Neuronal stem cell (in vitro differentiated cells): ENCODE measurements at regions not wholly inside any gene's neighbourhood (a gene's known extent, or its start where the extent isn't known, plus 50 kb on each side); places are given as distances from the start of the nearest gene placed in this dataset.

ENCODE experiments used
- DNase-seq: peaks from one replicate; pipeline ENCODE4 v3.0.0-alpha.2; 2013; ENCODE audit warnings: low spot score
- H2AFZ ChIP-seq: one replicate; pipeline ENCODE4 v1.6.1; 2013; ENCODE audit warnings: mild to moderate bottlenecking, low read length, inconsistent platforms
- H2AK5ac ChIP-seq: 2 replicates; pipeline ENCODE4 v1.6.1; 2013; ENCODE audit warnings: low read depth, mild to moderate bottlenecking, inconsistent platforms, low read length, moderate library complexity, mixed read lengths
- H2BK120ac ChIP-seq: 2 replicates; pipeline ENCODE4 v1.6.1; 2013; ENCODE audit warnings: low read depth, mild to moderate bottlenecking, inconsistent platforms, low read length, moderate library complexity, mixed read lengths
- H2BK12ac ChIP-seq: one replicate; pipeline ENCODE4 v1.6.1; 2013; ENCODE audit warnings: low read length, inconsistent platforms
- H2BK15ac ChIP-seq: 2 replicates; pipeline ENCODE4 v1.6.1; 2013; ENCODE audit warnings: mild to moderate bottlenecking, low read length, inconsistent platforms, mixed read lengths
- H2BK5ac ChIP-seq: one replicate; pipeline ENCODE4 v1.6.1; 2013; ENCODE audit warnings: inconsistent platforms, mild to moderate bottlenecking, low read length, moderate library complexity
- H3K14ac ChIP-seq: one replicate; pipeline ENCODE4 v1.6.1; 2013; ENCODE audit warnings: low read length, inconsistent platforms
- H3K18ac ChIP-seq: 2 replicates; pipeline ENCODE4 v1.6.1; 2013; ENCODE audit warnings: low read length, inconsistent platforms
- H3K23ac ChIP-seq: 2 replicates; pipeline ENCODE4 v1.6.1; 2013; ENCODE audit warnings: low read depth, mild to moderate bottlenecking, mixed read lengths, low read length, inconsistent platforms; ENCODE audit not compliant: poor library complexity
- H3K27ac ChIP-seq: replicated peaks from 3 replicates; pipeline ENCODE4 v1.5.1; 2013; ENCODE audit warnings: low read length, inconsistent platforms
- H3K27me3 ChIP-seq, 3 experiments: 2 replicates each; pipeline ENCODE4 v1.6.1; 2013; ENCODE audit warnings: low read length in 3 of 3, mild to moderate bottlenecking in 2 of 3, inconsistent platforms in 1 of 3, low read depth in 1 of 3, mixed read lengths in 1 of 3, moderate library complexity in 1 of 3; ENCODE audit not compliant: control insufficient read depth in 3 of 3, insufficient read depth in 3 of 3
- H3K36me3 ChIP-seq, 2 donors: replicated peaks in 1 of 2; 2 replicates each; pipeline ENCODE4 v1.6.1; 2013; ENCODE audit warnings: low read length in 2 of 2; ENCODE audit not compliant: control insufficient read depth in 2 of 2, insufficient read depth in 2 of 2
- H3K4ac ChIP-seq: 2 replicates; pipeline ENCODE4 v1.6.1; 2013; ENCODE audit warnings: inconsistent platforms, mild to moderate bottlenecking, low read length, moderate library complexity
- H3K4me1 ChIP-seq, 2 donors: 1 replicate in 1 of 2; 2 replicates in 1 of 2; pipeline ENCODE4 v1.6.1; 2013; ENCODE audit warnings: low read length in 2 of 2, low read depth in 1 of 2; ENCODE audit not compliant: control insufficient read depth in 2 of 2, insufficient read depth in 1 of 2
- H3K4me2 ChIP-seq: one replicate; pipeline ENCODE4 v1.6.1; 2013; ENCODE audit warnings: mild to moderate bottlenecking, low read length, inconsistent platforms; ENCODE audit not compliant: insufficient read depth, poor library complexity, severe bottlenecking
- H3K4me3 ChIP-seq, 2 donors: 2 replicates each; pipeline ENCODE4 v1.5.1; 2013; ENCODE audit warnings: low read length in 2 of 2, mild to moderate bottlenecking in 2 of 2, inconsistent platforms in 1 of 2, moderate library complexity in 1 of 2
- H3K79me1 ChIP-seq: one replicate; pipeline ENCODE4 v1.6.1; 2013; ENCODE audit warnings: low read depth, mild to moderate bottlenecking, inconsistent platforms, low read length, moderate library complexity
- H3K9ac ChIP-seq: one replicate; pipeline ENCODE4 v1.6.1; 2013; ENCODE audit warnings: mild to moderate bottlenecking, low read depth, low read length, inconsistent platforms; ENCODE audit not compliant: poor library complexity
- H3K9me3 ChIP-seq, 2 donors: replicated peaks in 1 of 2; 2 replicates each; pipeline versions ENCODE3 to v1.6.1; 2013; ENCODE audit warnings: low read length in 2 of 2, mild to moderate bottlenecking in 2 of 2, inconsistent platforms in 1 of 2, low read depth in 1 of 2, mixed read lengths in 1 of 2, moderate library complexity in 1 of 2; ENCODE audit not compliant: control insufficient read depth in 2 of 2, insufficient read depth in 1 of 2
- H4K8ac ChIP-seq: one replicate; pipeline ENCODE4 v1.6.1; 2013; ENCODE audit warnings: low read depth, mild to moderate bottlenecking, inconsistent platforms, low read length, moderate library complexity
- H4K91ac ChIP-seq: one replicate; pipeline ENCODE4 v1.6.1; 2013; ENCODE audit warnings: low read length, low read depth, mild to moderate bottlenecking, inconsistent platforms; ENCODE audit not compliant: poor library complexity
- WGBS, 2 donors: extraction: QIAGEN DNeasy Blood & Tissue Kit; methylation state at CpG; one replicate each; pipeline ENCODE4 v1.1.7; 2013; ENCODE audit warnings: missing lambda C conversion rate in 2 of 2, mixed read lengths in 1 of 2; ENCODE audit not compliant: insufficient read length in 2 of 2, insufficient replicate concordance in 1 of 2; ENCODE audit errors: extremely low coverage in 2 of 2; 5-methylcytosine and 5-hydroxymethylcytosine counted together

GRCh38 chr1:238006779-238007178 lies 116.1 kb upstream of the ZP4 start:
- no peak overlapping the region for H2BK5ac ChIP-seq
- no peak overlapping the region for H3K18ac ChIP-seq
- H2AK5ac ChIP-seq = no peak overlapping the region
- no peak overlapping the region for H2BK15ac ChIP-seq
- H3K4me1 ChIP-seq = no peaks in the 10 kb centered on the region
- DNase-seq = no peak
- H3K9me3 ChIP-seq = no peaks in the 10 kb centered on the region
- no peaks in the 10 kb centered on the region for H3K79me1 ChIP-seq
- WGBS, 2 donors = no CpG with 5 or more reads among the region's 4 CpGs
- H3K4ac ChIP-seq = no peak overlapping the region
- no peak overlapping the region for H4K91ac ChIP-seq
- no peak overlapping the region for H3K23ac ChIP-seq
- no peak overlapping the region for H2AFZ ChIP-seq
- no peaks in the 10 kb centered on the region for H3K27me3 ChIP-seq
- no peaks in the 10 kb centered on the region for H3K36me3 ChIP-seq
- H3K4me2 ChIP-seq = no peak overlapping the region
- no peak overlapping the region for H2BK120ac ChIP-seq
- H4K8ac ChIP-seq = no peak overlapping the region
- H3K14ac ChIP-seq = no peak overlapping the region
- no peak overlapping the region for H3K9ac ChIP-seq
- H2BK12ac ChIP-seq = no peak overlapping the region
- H3K4me3 ChIP-seq = no peak overlapping the region
- no peak overlapping the region for H3K27ac ChIP-seq

GRCh38 chr1:238005116-238005515 lies 114.4 kb upstream of the ZP4 start:
- no peaks in the 10 kb centered on the region for H3K36me3 ChIP-seq
- H3K27me3 ChIP-seq = no peaks in the 10 kb centered on the region
- no peak overlapping the region for H3K14ac ChIP-seq
- H4K91ac ChIP-seq = no peak overlapping the region
- no peak overlapping the region for H2AK5ac ChIP-seq
- H3K79me1 ChIP-seq = no peaks in the 10 kb centered on the region
- WGBS, 2 donors = no CpG with 5 or more reads among the region's 1 CpG
- no peaks in the 10 kb centered on the region for H3K9me3 ChIP-seq
- H3K4me1 ChIP-seq = no peaks in the 10 kb centered on the region
- no peak for DNase-seq
- H3K9ac ChIP-seq = no peak overlapping the region
- H3K4me3 ChIP-seq = no peak overlapping the region
- no peak overlapping the region for H2BK120ac ChIP-seq
- H2BK15ac ChIP-seq = no peak overlapping the region
- H3K27ac ChIP-seq = no peak overlapping the region
- no peak overlapping the region for H4K8ac ChIP-seq
- no peak overlapping the region for H2BK12ac ChIP-seq
- no peak overlapping the region for H3K18ac ChIP-seq
- H2BK5ac ChIP-seq = no peak overlapping the region
- H3K4ac ChIP-seq = no peak overlapping the region
- H3K23ac ChIP-seq = no peak overlapping the region
- no peak overlapping the region for H3K4me2 ChIP-seq
- H2AFZ ChIP-seq = no peak overlapping the region

- WGBS, 2 donors = no CpG with 5 or more reads among the region's 1 CpG
- no peak overlapping the region for H3K14ac ChIP-seq
- no peak overlapping the region for H3K27ac ChIP-seq
- no peak overlapping the region for H2BK12ac ChIP-seq
- no peak overlapping the region for H2BK120ac ChIP-seq
- H3K9ac ChIP-seq = no peak overlapping the region
- DNase-seq = no peak
- no peak overlapping the region for H3K23ac ChIP-seq
- no peak overlapping the region for H3K4me3 ChIP-seq
- H3K18ac ChIP-seq = no peak overlapping the region
- H4K8ac ChIP-seq = no peak overlapping the region
- H3K4ac ChIP-seq = no peak overlapping the region
- H2BK5ac ChIP-seq = no peak overlapping the region
- H3K79me1 ChIP-seq = no peaks in the 10 kb centered on the region
- no peak overlapping the region for H2AK5ac ChIP-seq
- no peaks in the 10 kb centered on the region for H3K4me1 ChIP-seq
- no peaks in the 10 kb centered on the region for H3K36me3 ChIP-seq
- no peak overlapping the region for H2AFZ ChIP-seq
- H3K4me2 ChIP-seq = no peak overlapping the region
- H3K9me3 ChIP-seq = no peaks in the 10 kb centered on the region
- H4K91ac ChIP-seq = no peak overlapping the region
- H3K27me3 ChIP-seq = no peaks in the 10 kb centered on the region
- no peak overlapping the region for H2BK15ac ChIP-seq
Measured at GRCh38 chr1:238001818-238002217, 111.1 kb upstream of the ZP4 start.

- no peak overlapping the region for H3K4me3 ChIP-seq
- H2BK120ac ChIP-seq = no peak overlapping the region
- H3K14ac ChIP-seq = no peak overlapping the region
- H4K8ac ChIP-seq = no peak overlapping the region
- no peak overlapping the region for H3K4me2 ChIP-seq
- no peak overlapping the region for H3K18ac ChIP-seq
- H2BK5ac ChIP-seq = no peak overlapping the region
- no peak overlapping the region for H2BK12ac ChIP-seq
- no peak overlapping the region for H2AFZ ChIP-seq
- H3K9ac ChIP-seq = no peak overlapping the region
- no peak for DNase-seq
- H2BK15ac ChIP-seq = no peak overlapping the region
- no peak overlapping the region for H2AK5ac ChIP-seq
- H3K36me3 ChIP-seq = no peaks in the 10 kb centered on the region
- no peaks in the 10 kb centered on the region for H3K27me3 ChIP-seq
- no peak overlapping the region for H3K4ac ChIP-seq
- no peaks in the 10 kb centered on the region for H3K9me3 ChIP-seq
- H4K91ac ChIP-seq = no peak overlapping the region
- H3K23ac ChIP-seq = no peak overlapping the region
- H3K79me1 ChIP-seq = no peaks in the 10 kb centered on the region
- H3K27ac ChIP-seq = no peak overlapping the region
- WGBS, 2 donors = no CpG with 5 or more reads among the region's 4 CpGs
- no peaks in the 10 kb centered on the region for H3K4me1 ChIP-seq
Measured at GRCh38 chr1:237999426-238000052, 108.8 kb upstream of the ZP4 start.
